ENCODE measurements at regions not wholly inside any gene's neighbourhood (a gene's known extent, or its start where the extent isn't known, plus 50 kb on each side); places are given as distances from the start of the nearest gene placed in this dataset.
"Not testable (repeated sequence)": the region's sequence is repeated elsewhere in the genome, so short reads cannot be mapped to it uniquely, and the experiment has no call there.

DNA sequence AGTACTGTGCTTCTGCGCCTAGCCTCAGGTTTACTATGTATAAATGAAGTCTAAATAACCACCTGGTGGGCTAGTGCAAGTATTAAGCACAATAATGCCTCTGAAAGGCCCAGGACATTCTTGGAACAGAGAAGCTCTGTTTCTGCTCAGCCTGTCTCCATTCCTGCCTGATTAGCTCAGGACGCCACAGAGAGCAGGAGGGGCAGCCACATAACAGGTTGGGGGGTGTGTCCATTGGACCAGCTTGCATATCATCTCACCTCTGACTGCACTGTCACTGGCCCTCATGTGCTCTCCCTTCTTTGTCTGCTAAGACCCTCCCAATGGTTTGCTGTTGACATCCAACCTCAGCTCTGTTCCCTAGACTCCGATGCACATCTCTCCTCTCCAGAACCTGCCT, 52.8 kb upstream of the IKZF1 start:
- DNase-seq (ENCODE audit: low read depth): no peak

DNA sequence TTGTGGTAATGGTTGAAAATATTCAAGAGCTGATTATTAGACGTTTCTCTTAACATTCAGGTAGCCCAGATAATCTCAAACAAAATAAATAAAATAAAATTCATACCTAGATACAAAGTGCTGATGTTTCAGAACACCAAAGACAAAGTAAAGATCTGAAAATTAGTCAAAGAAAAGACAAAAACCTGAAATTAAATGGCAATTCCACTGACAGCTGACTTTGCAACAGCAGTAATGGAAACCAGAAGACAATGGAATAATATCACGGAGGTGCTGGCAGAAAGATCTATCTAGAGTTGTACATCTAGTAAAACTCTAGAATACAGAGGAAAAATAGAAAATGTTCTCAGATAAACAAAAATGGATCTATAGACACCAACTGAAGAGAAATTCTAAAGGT, 58.0 kb upstream of the IKZF1 start:
- DNase-seq (ENCODE audit: low read depth): no peak

DNA sequence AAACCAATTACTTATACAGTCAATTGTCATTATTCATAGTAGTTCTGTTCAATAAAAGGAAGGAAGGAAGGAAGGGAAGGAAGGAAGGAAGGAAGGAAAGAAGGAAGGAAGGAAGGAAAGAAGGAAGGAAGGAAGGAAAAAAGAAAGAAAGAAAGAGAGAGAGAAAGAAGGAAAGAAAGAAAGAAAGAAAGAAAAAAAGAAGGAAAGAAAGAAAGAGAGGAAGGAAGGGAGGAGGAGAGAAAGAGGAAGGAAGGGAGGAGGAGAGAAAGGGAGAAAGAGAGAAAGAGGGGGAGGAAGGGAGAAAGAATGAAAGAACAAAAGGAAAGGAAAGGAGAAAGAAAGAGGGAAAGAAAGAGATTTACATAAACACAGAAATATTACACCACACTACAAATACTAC, 62.4 kb upstream of the IKZF1 start:
- not testable (repeated sequence) for DNase-seq (ENCODE audit: low read depth)

DNA sequence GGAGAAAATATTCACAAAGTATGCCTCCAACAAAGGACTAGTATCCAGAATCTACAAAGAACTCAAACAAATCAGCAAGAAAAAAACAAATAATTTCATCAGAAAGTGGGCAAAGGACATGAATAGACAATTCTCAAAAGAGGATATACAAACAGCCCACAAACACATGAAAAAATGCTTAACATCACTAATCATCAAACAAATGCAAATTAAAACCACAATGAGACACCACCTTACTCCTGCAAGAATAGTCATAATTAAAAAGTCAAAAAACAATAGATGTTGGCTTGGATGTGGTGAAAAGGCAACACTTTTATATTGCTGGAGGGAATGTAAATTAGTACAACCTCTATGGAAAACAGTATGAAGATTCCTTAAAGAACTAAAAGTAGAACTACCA, 63.8 kb upstream of the IKZF1 start:
- not testable (repeated sequence) for DNase-seq (ENCODE audit: low read depth)

DNA sequence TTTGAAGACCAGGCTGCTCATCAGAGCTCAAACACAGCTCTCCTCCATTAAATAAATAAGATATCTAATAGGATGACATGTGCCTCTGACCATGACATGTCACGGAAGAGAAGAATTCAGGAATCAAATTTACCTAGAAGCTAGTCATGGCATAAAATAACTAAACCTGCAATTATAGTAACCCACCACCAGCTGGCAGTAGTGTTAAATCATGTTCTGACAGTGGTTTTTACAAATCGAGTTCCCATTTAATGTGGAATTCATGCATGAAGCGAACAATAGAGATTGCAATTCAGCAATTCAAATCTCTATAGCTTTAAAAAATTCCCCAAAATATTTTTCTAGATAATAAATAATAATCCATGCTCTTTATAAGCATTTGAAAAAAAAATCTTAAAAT, 74.6 kb upstream of the IKZF1 start:
- no peak for DNase-seq (ENCODE audit: low read depth)

DNA sequence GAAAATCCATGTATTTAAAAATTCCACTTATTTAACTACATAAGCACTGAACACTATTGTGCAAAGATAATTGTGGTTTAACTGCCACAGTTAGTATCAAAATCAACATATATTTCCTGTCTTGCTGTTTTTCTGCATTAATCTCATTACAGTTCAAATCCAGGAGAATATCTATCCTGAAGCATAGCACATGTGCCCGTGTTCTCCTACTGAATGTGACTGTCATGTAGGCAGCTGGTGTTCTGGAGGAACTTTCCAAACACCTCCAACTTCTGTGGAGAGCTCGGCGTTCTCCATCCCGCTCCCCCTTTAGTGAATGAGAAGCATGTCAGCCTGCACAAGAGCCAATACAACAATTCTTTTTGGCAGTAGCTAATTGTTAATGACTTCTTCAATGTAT, 76.4 kb upstream of the IKZF1 start:
- DNase-seq (ENCODE audit: low read depth): no peak

DNA sequence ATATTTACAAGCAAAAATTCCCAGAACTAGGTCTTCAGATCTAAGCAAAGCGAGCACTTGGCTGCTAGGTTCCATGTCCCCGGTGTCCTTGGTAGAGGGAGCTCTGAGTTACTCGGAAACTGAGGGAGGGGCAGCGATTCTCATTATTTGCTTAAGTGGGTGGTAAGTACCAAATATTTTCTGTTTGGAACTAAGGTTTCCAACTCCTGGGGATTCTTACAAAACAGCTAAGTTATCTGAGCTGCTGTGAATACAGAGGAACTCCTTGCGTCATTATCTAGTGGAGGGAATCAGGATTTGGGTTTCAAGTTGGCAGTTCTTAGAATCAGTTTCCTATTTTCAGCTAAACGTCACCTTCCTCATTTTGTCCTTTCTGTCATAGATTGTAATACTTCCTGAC, 76.8 kb upstream of the IKZF1 start:
- DNase-seq (ENCODE audit: low read depth): no peak

DNA sequence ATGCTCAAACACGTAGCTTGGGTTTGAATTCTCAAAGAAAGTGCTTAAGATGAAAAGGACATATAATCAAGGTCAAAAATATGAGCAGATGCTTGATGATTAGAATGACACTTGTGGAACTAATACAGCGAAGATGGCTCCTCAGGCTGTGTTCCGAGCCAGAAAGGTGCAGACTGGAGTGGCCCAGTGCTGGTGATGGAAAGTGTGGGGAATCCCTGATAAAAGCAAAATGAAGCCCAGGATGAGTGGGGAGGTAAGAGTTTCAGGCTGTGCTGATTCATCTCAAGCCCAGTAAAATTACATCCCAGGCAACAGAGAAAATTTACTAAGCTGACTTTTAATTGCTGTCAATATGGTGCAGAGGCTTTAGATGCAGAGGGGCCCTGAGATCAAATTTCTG, 77.8 kb upstream of the IKZF1 start:
- no peak for DNase-seq (ENCODE audit: low read depth)

DNA sequence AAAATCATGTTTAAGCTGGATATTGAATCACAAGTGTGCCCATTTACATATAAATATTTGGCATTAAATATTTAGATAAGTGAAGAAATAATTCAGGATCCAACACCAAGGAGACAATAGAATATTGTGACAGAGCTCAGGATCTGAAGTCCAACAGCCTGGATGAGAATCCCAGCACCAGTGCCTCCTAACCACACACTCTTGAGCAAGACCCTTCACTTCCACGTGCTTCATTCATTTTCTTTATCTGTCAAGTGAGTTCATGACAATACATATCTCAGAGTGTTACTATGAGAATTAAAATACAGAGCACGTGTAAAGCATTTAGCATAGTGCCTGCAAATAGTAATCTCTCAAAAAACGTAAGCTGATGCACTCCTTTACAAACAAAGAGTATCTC, 78.4 kb upstream of the IKZF1 start:
- no peak for DNase-seq (ENCODE audit: low read depth)

DNA sequence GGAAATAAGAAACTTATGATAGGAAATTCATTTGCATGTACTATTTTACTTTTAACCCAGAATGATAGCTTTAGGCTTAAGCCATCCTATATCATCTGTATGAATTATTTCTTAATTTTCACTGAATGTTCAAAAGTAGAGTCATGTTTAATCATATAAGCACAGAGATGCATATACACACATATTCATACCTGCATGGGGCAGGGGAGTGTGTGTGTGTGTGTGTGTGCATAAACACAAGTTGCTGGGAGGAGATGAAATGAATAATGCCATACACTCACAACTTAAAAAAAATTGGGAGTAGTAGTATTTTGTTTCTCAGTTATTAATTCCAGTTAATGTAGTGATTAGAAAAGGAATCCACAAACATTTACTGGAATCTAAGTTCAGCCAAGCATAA, 83.1 kb upstream of the IKZF1 start:
- DNase-seq (ENCODE audit: low read depth): no peak

DNA sequence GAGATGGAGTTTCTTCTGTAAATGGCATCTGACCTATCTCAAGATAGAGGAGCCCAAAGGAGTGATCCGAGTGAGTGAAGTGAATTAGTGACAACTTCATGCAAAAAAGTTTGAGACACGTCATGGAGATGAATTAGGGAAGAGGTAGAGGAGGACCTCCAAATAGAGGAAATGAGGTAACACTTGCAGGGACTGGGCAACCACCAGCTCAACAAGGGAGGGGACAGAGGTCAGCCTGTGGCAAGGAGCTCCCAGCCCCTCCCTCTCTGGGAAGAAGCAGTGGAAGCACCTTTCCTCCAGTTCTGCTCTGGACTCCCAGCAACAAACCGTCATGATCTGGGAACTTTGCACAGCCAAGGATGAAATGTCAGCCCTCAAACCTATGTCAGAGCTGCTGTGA, 83.5 kb upstream of the IKZF1 start:
- no peak for DNase-seq (ENCODE audit: low read depth)

DNA sequence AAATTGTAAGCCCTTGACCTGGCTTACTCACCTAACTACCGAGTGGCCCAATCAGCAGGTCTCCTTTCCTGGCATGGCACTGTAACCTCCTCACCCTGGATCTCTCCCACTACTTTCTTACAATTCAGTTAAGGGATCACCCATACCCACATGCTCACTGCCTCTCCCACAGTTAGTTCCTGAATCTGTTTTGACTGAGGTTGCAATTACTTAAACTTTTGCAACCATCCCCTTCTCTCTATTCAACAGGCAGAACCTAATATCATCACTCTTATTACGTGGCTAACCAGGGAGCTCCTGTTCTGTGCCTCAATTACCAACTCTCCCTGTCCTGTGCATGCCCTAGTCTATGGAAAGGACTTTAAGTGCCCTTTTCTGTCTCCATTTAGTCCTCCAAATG, 84.2 kb upstream of the IKZF1 start:
- DNase-seq (ENCODE audit: low read depth): no peak

DNA sequence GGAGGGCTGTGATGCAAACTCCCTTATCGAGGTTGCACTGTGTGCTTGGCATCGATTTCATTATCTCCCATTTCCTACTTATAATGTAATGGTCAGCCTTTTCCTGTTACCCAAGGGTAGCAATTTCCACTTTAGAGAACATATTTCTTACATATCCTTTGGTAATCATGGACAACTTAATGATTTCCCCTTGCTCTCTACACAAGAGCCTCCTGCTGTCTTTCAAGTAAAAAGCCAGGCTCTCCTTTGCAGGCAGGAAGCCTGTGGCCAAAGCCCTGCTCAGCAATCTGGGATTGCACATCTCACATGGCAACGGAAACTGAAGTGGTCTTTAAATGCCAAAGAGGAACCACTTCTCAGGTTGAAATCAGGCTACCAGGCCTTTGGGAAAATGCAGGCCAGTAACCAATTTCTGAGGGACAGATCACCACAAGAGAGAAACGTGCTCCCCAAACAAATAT, 86.7 kb upstream of the IKZF1 start:
- DNase-seq (ENCODE audit: low read depth): no peak

DNA sequence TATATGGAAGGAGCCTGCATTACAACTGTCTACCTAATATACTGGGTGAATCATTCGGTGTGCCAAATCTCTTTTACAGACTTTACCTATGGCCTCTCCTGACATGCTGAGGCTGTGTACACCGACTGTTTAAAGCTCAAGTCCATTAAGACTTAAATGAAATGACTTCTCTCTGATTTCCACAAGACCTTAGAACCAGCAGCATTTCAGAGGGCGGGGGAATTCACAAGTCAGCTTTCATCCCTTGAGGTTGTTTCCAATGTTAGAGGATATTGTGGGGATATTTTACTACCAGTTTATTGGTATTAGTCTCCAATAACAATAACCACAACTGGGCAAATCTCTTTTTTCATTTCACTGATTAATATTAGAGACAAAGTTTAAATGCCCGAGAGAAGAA, 87.1 kb upstream of the IKZF1 start:
- no peak for DNase-seq (ENCODE audit: low read depth)

DNA sequence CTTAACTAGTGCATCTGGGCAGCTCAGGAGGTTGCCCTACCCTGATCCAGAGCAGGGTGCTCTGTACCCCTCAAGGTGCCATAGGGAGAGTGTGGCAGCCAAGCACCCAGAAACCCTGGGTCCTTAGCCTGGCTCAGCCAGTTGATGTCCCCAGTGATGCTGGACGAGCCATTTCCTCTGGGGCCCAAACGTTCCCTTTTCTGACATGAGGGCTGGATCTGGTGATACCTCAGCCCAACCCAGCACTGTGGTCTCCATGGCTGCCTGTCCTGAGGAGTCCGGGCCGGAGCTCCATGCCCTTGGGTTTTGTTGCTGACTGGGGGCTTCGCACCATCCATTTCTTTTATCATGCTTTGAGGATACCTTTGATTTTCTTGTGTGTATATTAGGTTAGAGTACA, 87.9 kb upstream of the IKZF1 start:
- no peak for DNase-seq (ENCODE audit: low read depth)

DNA sequence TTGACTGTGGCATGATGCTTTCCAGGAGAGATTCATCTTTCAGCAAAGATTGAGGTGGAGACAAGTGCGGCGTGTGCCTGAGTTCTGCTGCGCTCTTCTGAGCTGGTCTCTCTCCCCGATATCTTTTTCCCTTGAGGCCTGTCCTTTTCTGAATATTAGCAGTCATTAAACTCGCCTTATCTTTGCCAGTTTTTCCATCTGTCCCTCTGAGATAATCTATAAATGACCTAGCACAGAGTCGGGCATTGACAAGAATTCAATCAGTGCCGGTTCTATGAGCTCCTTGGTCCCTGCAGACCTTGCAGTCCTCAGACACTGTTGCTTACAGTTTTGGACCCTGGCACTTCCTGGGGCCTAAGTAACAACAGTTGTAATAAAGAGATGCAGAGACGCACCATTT, 89.7 kb upstream of the IKZF1 start:
- DNase-seq (ENCODE audit: low read depth): no peak

DNA sequence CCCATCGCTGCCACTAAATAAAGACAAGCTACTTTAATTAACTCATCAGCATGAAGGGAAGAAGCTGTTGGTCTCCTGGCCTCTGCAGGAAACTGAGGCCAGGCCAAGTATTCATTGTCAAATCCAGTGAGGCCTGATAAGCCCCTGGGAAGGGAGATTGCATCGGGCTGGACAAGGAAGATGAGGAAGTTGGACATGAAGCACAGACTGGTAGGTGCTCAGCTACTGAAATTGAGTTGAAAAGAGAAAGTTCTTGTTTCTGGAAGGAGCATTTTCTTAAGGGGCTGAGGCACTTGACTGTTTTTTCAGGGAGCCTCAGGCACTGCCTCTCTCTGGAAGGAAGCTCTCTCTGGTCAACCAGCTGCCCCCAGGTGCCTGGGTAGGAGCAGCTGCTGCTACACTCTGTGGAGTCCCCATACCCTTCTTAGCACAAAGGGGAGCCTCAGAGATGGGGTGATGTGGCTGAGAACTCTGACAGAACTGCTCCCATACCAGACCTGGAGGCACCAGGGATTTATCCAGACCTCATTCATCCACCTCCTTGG, 90.3 kb upstream of the IKZF1 start:
- no peak for DNase-seq (ENCODE audit: low read depth)

DNA sequence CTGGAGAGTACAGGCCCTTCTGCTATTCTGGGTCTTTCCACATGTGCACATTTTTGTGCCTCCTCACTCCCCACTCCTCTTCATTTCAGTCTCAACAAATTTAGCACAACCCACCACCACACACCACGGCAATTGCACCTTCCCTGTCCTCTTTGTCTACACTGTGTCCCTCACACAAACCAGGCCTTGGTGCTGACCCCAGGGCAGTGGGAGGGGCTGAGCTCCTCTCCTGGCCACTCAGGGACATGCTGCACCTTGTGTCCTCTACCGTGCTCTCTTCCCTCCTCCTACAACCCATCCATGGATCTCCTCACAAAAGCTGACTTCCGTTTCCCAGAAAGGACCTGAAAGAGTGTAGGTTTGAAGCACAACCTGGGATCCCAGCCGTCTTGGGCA, 90.9 kb upstream of the IKZF1 start:
- DNase-seq (ENCODE audit: low read depth): no peak

DNA sequence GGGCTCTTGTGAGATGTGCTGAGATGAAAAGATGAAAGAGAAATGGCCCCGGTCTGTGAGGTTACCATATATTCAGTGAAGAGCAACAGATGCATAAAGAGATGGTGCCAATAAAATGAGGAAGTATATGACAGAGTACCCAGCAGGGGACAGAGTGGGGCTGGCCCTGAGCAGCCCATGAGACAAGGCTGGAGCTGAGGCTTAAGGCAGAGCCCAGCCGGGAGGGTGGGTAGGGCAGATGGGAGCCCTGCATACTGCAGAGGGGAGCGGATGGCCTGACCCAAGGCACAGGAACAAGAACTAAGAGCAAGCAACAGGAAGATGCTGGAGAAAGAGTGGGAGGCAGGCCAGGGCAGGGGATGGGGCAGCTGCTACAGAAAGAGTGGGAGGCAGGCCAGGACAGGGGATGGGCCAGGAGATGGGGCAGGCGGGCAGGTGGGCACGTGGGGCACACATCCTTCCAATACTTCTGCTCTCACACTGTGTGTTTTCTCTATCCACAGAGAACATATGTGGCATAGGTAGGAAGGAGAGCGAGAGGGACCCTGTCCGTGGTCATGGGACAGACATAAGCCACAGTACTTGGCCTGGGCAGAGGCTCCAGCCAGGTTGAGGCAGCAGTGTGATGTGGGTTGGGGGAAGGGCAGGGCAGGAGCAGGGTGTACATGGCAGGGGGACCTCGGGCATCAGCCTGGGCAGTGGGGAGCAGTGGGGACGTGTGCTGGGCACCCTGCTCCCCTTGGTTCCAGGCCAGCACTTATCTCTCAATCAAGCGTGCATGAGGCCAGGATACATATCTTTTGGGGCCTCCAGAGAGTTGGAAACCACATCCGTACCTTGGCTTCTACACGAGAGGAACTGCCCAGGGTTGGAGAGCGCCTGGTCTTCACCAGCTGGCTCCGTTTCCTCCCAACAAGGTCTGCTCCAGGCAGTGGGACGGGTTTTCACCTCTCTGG, 91.6 kb upstream of the IKZF1 start:
- no peak for DNase-seq (ENCODE audit: low read depth)

DNA sequence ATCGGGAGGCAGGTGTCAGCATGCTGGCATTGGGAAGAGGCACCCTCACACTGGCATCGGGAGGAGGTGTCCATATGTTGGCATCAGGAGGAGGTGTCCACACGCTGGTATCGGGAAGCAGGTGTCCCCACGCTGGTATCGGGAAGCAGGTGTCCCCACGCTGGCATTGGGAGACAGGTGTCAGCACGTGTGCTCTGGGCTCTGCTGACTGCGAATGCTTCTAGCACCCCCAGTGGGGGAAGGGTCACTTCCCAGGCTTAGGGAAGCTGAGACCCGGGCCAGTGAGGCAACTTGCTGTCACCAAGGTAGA, 92.5 kb upstream of the IKZF1 start:
- DNase-seq (ENCODE audit: low read depth): no peak

DNA sequence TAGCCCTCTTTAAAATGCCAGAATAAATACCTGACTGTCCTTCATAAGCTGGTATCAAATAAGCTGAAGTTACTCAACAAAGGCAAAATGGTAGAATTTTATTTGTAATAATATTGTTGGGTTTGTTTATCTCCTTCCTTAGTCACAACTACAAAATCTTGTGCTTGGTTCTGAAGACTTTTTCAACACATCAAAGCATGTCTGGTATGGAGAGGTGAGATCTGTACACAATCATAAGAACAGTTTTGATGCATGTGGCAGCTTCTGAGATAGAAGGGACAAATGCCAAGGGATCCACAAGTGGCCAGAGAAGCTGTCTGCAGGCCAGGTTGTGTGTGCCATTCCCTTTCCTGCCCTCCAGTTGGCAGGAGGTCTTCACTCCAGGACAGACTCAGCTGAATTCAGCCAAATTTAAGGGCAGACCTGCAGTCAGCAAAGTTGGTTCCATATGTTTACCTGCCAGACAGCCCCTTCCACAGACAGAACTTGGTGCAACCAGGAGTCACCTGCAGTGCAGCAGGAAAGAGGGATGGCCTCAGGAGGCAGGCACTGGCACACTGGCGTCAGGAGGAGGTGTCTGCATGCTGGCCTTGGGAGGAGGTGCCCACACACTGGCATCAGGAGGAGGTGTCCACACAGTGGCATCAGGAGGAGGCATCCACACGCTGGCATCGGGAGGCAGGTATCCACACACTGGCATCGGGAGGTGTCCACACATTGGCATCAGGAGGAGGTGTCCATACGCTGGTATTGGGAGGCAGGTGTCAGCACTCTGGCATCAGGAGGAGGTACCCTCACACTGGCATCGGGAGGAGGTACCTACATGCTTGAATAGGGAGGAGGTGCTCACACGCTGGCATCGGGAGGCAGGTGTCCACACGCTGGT, 93.1 kb upstream of the IKZF1 start:
- DNase-seq (ENCODE audit: low read depth): no peak

DNA sequence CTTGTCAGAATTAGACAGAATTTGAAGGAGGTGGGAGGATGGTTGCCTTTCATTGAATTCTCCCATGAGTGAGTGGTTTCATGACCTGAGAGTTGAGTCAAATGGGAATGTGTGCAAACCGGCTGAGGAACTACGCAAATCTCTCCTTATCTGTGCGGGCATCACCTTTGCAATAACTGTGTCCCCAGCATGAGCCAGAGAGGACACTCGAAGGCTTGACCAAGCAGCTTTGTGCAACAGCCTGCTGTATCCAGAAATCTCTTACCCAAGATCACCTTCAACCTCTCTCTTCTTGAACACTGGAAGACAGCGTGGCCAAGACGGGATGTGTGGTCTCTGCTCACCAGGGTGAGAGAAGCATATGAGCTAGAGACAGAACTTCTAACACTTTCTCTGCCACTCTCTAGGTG, 93.8 kb upstream of the IKZF1 start:
- no peak for DNase-seq (ENCODE audit: low read depth)
